HCT116 (cell line): ENCODE measurements at regions not wholly inside any gene's neighbourhood (a gene's known extent, or its start where the extent isn't known, plus 50 kb on each side); places are given as distances from the start of the nearest gene placed in this dataset.

Source experiments
- ATAC-seq: fragments of 200-7000 bp; cut with Tn5 transposase; 2 replicates; pipeline ENCODE4 v1.9.1; 2020; ENCODE audit warnings: mild to moderate bottlenecking, moderate library complexity
- BruUV-seq: library from RNA; stranded (reverse); fragments of 400-500 nt; replicated peaks from 2 replicates; lab custom pipeline; 2021; lab: Mats Ljungman, UMichigan
- CTCF ChIA-PET: fragments of 300-600 bp; sonication (Branson Sonifier 250); formaldehyde crosslinking; loops from one replicate; lab custom pipeline; 2021; ENCODE audit warnings: antibody characterized with exemption; lab: Charles Lee
- POLR2A ChIA-PET: fragments of 300-600, 350-600 bp; sonication (Branson Sonifier 250); formaldehyde crosslinking; loops from one replicate; lab custom pipeline; 2021; ENCODE audit warnings: antibody characterized with exemption; lab: Charles Lee
- RAD21 ChIA-PET, 2 experiments: fragments of 300-600 bp; sonication (Branson Sonifier 250); formaldehyde crosslinking; loops; one replicate each; lab custom pipeline; 2023; ENCODE audit warnings: low total read pairs in 2 of 2; ENCODE audit not compliant: uncharacterized antibody in 2 of 2, unreplicated experiment in 2 of 2, low non-redundant PET in 1 of 2; lab: Charles Lee
- DNase-seq: peaks from one replicate; pipeline ENCODE4 v3.0.0-alpha.2; 2010; ENCODE audit warnings: low read depth, low spot score
- H2AFZ ChIP-seq: fragments of 200-600 bp; shearing (Covaris generic), sonication (generic); 2 replicates; pipeline ENCODE4 v1.6.1; 2017; ENCODE audit warnings: low read depth, mixed run types, mixed read lengths, antibody characterized with exemption, low read length; ENCODE audit not compliant: poor library complexity, severe bottlenecking
- H3K27ac ChIP-seq: 2 replicates; pipeline ENCODE4 v1.5.1; 2012; ENCODE audit warnings: low read depth, low read length
- H3K27me3 ChIP-seq: fragments of 200-600 bp; sonication (generic); 2 replicates; pipeline ENCODE4 v1.6.1; 2016; ENCODE audit warnings: mixed run types, low read length, mixed read lengths; ENCODE audit not compliant: insufficient read depth
- H3K36me3 ChIP-seq, 2 experiments: fragments of 200-500 bp in 1 of 2; fragments of 200-600 bp in 1 of 2; sonication (Bioruptor generic) in 1 of 2; sonication (generic) in 1 of 2; 2 replicates each; pipeline versions ENCODE4 v1.5.1 to v1.6.1; 2014 to 2016; ENCODE audit warnings: low read length in 2 of 2, inconsistent platforms in 1 of 2, mixed read lengths in 1 of 2, mixed run types in 1 of 2; ENCODE audit not compliant: insufficient read depth in 2 of 2, control insufficient read depth in 1 of 2
- H3K4me1 ChIP-seq, 2 experiments: fragments of 200-600 bp in 1 of 2; sonication (generic) in 1 of 2; 2 replicates each; pipeline versions ENCODE4 v1.5.1 to v1.6.1; 2012 to 2017; ENCODE audit warnings: low read length in 2 of 2, inconsistent platforms in 1 of 2, mild to moderate bottlenecking in 1 of 2, mixed read lengths in 1 of 2, mixed run types in 1 of 2, moderate library complexity in 1 of 2; ENCODE audit not compliant: insufficient read depth in 2 of 2, control insufficient read depth in 1 of 2
- H3K4me2 ChIP-seq: fragments of 200-600 bp; sonication (generic); 2 replicates; pipeline ENCODE4 v1.6.1; 2017; ENCODE audit warnings: mixed run types, low read length, mixed read lengths
- H3K4me3 ChIP-seq, 2 experiments: fragments of 200-600 bp in 1 of 2; sonication (generic) in 1 of 2; replicated peaks in 1 of 2; 2 replicates each; pipeline ENCODE4 v1.5.1; 2011 to 2016; ENCODE audit warnings: low read length in 2 of 2, control low read depth in 1 of 2, low read depth in 1 of 2, mild to moderate bottlenecking in 1 of 2, mixed read lengths in 1 of 2, mixed run types in 1 of 2
- H3K79me2 ChIP-seq: fragments of 200-600 bp; sonication (generic); 2 replicates; pipeline ENCODE4 v1.6.1; 2017; ENCODE audit warnings: mild to moderate bottlenecking, mixed run types, low read length, moderate library complexity, mixed read lengths; ENCODE audit not compliant: insufficient read depth
- H3K9ac ChIP-seq: fragments of 200-600 bp; sonication (generic); 2 replicates; pipeline ENCODE4 v1.6.1; 2016; ENCODE audit warnings: low read length, mixed read lengths
- H3K9me2 ChIP-seq: fragments of 200-600 bp; sonication (generic), shearing (Covaris generic); 2 replicates; pipeline ENCODE4 v1.6.1; 2017; ENCODE audit warnings: mixed run types, mild to moderate bottlenecking, moderate library complexity; ENCODE audit not compliant: insufficient read depth
- H3K9me3 ChIP-seq, 2 experiments: fragments of 200-500 bp in 1 of 2; fragments of 200-600 bp in 1 of 2; sonication (Bioruptor generic) in 1 of 2; sonication (generic) in 1 of 2; 2 replicates each; pipeline ENCODE4 v1.6.1; 2014 to 2017; ENCODE audit warnings: low read length in 2 of 2, mixed read lengths in 2 of 2, inconsistent platforms in 1 of 2, low read depth in 1 of 2, mild to moderate bottlenecking in 1 of 2, mixed run types in 1 of 2, moderate library complexity in 1 of 2; ENCODE audit not compliant: control insufficient read depth in 1 of 2, insufficient read depth in 1 of 2
- H4K20me1 ChIP-seq: fragments of 200-600 bp; sonication (generic), shearing (Covaris generic); 2 replicates; pipeline ENCODE4 v1.6.1; 2017; ENCODE audit warnings: mixed run types, mild to moderate bottlenecking, moderate library complexity; ENCODE audit not compliant: insufficient read depth
- CTCF ChIP-seq, 3 experiments: fragments of 200-600 bp in 1 of 3; sonication (generic) in 1 of 3; IDR thresholded peaks in 2 of 3; conservative IDR thresholded peaks in 1 of 3; 2 replicates each; pipeline ENCODE4 v1.5.1; 2012 to 2017; ENCODE audit warnings: low read depth in 2 of 3, low read length in 2 of 3, antibody characterized with exemption in 1 of 3, borderline replicate concordance in 1 of 3, control low read depth in 1 of 3, mild to moderate bottlenecking in 1 of 3, mixed read lengths in 1 of 3, mixed run types in 1 of 3, moderate library complexity in 1 of 3; ENCODE audit not compliant: insufficient read depth in 1 of 3
- EGR1 ChIP-seq: IDR thresholded peaks from 2 replicates; pipeline ENCODE4 v1.6.1; 2012; ENCODE audit warnings: low read depth
- JUND ChIP-seq: IDR thresholded peaks from 2 replicates; pipeline ENCODE4 v1.6.1; 2012
- POLR2AphosphoS5 ChIP-seq: IDR thresholded peaks from 2 replicates; pipeline ENCODE4 v1.6.1; 2011; ENCODE audit warnings: mild to moderate bottlenecking, low read depth, low read length, moderate library complexity
- SRF ChIP-seq: IDR thresholded peaks from 2 replicates; pipeline ENCODE4 v1.6.1; 2012; ENCODE audit warnings: low read depth
- ZBTB33 ChIP-seq: IDR thresholded peaks from 2 replicates; pipeline ENCODE4 v1.6.1; 2011; ENCODE audit warnings: mild to moderate bottlenecking, low read length, moderate library complexity; ENCODE audit not compliant: insufficient replicate concordance; ENCODE audit errors: extremely low read depth
- ZNF274 ChIP-seq: fragments of 200-500 bp; sonication (Bioruptor generic); IDR thresholded peaks from 2 replicates; pipeline ENCODE4 v1.6.1; 2014; ENCODE audit warnings: mild to moderate bottlenecking, low read depth, low read length, inconsistent platforms
- intact Hi-C: fragments of 100-400 bp; cut with micrococcal nuclease; formaldehyde crosslinking; loops from 2 replicates; pipeline ENCODE4 v1.10.0; 2022

GRCh38 chr5:133732536-133732935, 120.2 kb upstream of the FSTL4 start:
- no peaks in the 10 kb centered on the region; a peak in 1 of 4 replicates for H3K4me1 ChIP-seq
- H3K27me3 ChIP-seq, result 0 out of 2 replicates have a peak, but pooled peaks cover 1% of the 10 kb centered on the region
- CTCF ChIA-PET, result no interaction called here
- H4K20me1 ChIP-seq, result no peaks in the 10 kb centered on the region
- H3K9me3 ChIP-seq, result no peaks in the 10 kb centered on the region
- no peaks in the 10 kb centered on the region for H3K9me2 ChIP-seq
- POLR2A ChIA-PET, result no interaction called here
- H3K4me3 ChIP-seq, result no peak overlapping the region
- H3K27ac ChIP-seq, result no peak overlapping the region
- BruUV-seq, result no TSS peak
- no peak overlapping the region for H3K4me2 ChIP-seq
- no peaks in the 10 kb centered on the region for H3K79me2 ChIP-seq
- RAD21 ChIA-PET, result no interaction called here
- H2AFZ ChIP-seq, result no peak overlapping the region
- no peak for DNase-seq
- no peak overlapping the region for H3K9ac ChIP-seq
- no peak for ATAC-seq
- no peaks in the 10 kb centered on the region for H3K36me3 ChIP-seq
- intact Hi-C loops, result no loop called here
- no peak for TF ChIP-seq JUND
- no peak for TF ChIP-seq CTCF (IDR thresholded peaks at IDR 0.05 in 2 of 3, conservative IDR thresholded peaks at IDR 0.05 in 1 of 3; ENCODE audit: borderline replicate concordance in 1 of 3, insufficient read depth in 1 of 3, low read depth in 2 of 3, low read length in 2 of 3)
- TF ChIP-seq ZNF274, result no peak
- no peak for TF ChIP-seq EGR1
- TF ChIP-seq ZBTB33, result no peak
- TF ChIP-seq POLR2AphosphoS5, result no peak
- no peak for TF ChIP-seq SRF
